ENCODE measurements at regions not wholly inside any gene's neighbourhood (a gene's known extent, or its start where the extent isn't known, plus 50 kb on each side); places are given as distances from the start of the nearest gene placed in this dataset.

DNA sequence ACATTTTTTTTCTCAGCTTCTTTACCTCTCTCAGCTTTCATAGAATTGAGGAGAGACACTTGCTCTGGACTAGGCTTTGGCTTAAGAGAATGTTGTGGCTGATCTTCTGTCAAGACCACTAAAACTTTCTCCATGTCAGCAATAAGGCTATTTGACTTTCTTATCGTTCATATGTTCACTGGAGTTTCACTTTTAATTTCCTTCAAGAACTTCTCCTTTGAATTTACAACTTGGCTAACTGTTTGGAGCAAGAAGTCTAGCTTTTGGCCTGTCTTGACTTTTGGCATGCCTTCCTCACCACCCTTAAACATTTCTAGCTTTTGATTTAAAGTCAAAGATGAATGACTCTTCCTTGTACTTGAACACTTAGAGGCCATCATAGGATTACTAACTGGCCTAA is 104.4 kb upstream of the SLC39A10 start:
- Histone ChIP-seq H3K27me3 (ENCODE audit: insufficient read depth) (no peaks in the 10 kb centered on the region), H3F3A (replicated peaks; ENCODE audit: insufficient read depth) (no peaks in the 10 kb centered on the region), H4K20me1 (ENCODE audit: insufficient read depth) (no peaks in the 10 kb centered on the region), H3K79me2 (ENCODE audit: insufficient read depth) (no peaks in the 10 kb centered on the region), H3K9me3 (no peaks in the 10 kb centered on the region), H3K27ac (ENCODE audit: low read depth in 2 of 2, low read length in 1 of 2) (no peak overlapping the region), H3K36me3 (replicated peaks in 1 of 2; ENCODE audit: control insufficient read depth in 1 of 2, insufficient read depth in 2 of 2, low read length in 1 of 2) (no peaks in the 10 kb centered on the region), H3K4me1 (ENCODE audit: control insufficient read depth in 1 of 2, insufficient read depth in 2 of 2, low read depth in 1 of 2, low read length in 1 of 2) (no peaks in the 10 kb centered on the region), H2AFZ (ENCODE audit: low read depth) (no peak overlapping the region), H3K9ac (no peak overlapping the region), H3K4me2 (no peak overlapping the region), H3K9me2 (no peaks in the 10 kb centered on the region), H3K4me3 (ENCODE audit: low read depth in 2 of 2, low read length in 1 of 2) (no peak overlapping the region)
- no peak for DNase-seq
- no peak for TF ChIP-seq MAX (IDR thresholded peaks at IDR 0.05; ENCODE audit: low read depth)
- no peak for TF ChIP-seq RFX5 (IDR thresholded peaks at IDR 0.05; ENCODE audit: low read length)
- TF ChIP-seq TAF1 (IDR thresholded peaks at IDR 0.05; ENCODE audit: borderline replicate concordance, low read depth, low read length): no peak
- no peak for TF ChIP-seq IRF3 (IDR thresholded peaks at IDR 0.05; ENCODE audit: low read depth, low read length)
- TF ChIP-seq SIN3A (IDR thresholded peaks at IDR 0.05; ENCODE audit: borderline replicate concordance, low read depth, low read length): no peak
- ChIA-PET CTCF (no interaction called here), POLR2A (no interaction called here)
- WGBS (ENCODE audit: low lambda C conversion rate): 85% methylated on average over 1 of the region's 1 CpG

GRCh38 chr2:195548198-195548940 is 108.7 kb upstream of the SLC39A10 start:
- H3K27me3 ChIP-seq (ENCODE audit: insufficient read depth): no peaks in the 10 kb centered on the region
- no peak overlapping the region for H2AFZ ChIP-seq (ENCODE audit: low read depth)
- no peak overlapping the region for H3K9ac ChIP-seq
- no peak overlapping the region for H3K4me3 ChIP-seq (ENCODE audit: low read depth in 2 of 2, low read length in 1 of 2)
- H3K27ac ChIP-seq (ENCODE audit: low read depth in 2 of 2, low read length in 1 of 2): no peak overlapping the region
- H3K36me3 ChIP-seq (replicated peaks in 1 of 2; ENCODE audit: control insufficient read depth in 1 of 2, insufficient read depth in 2 of 2, low read length in 1 of 2): no peaks in the 10 kb centered on the region
- DNase-seq: no peak
- ChIA-PET CTCF (no interaction called here), POLR2A (no interaction called here)
- H3K9me2 ChIP-seq: no peaks in the 10 kb centered on the region
- no peak overlapping the region for H3K4me2 ChIP-seq
- 66% methylated on average over 4 of the region's 4 CpGs for WGBS (ENCODE audit: low lambda C conversion rate)
- TF ChIP-seq TEAD4 (IDR thresholded peaks at IDR 0.05; ENCODE audit: borderline replicate concordance, insufficient read depth): no peak
- TF ChIP-seq YY1 (IDR thresholded peaks at IDR 0.05; ENCODE audit: low read depth): no peak
- no peak for TF ChIP-seq ELF1 (IDR thresholded peaks at IDR 0.05)
- TF ChIP-seq NRF1 (IDR thresholded peaks at IDR 0.05; ENCODE audit: low read depth, low read length): no peak
- TF ChIP-seq RXRA (IDR thresholded peaks at IDR 0.05; ENCODE audit: borderline replicate concordance, low read depth): no peak
- TF ChIP-seq NFIC (IDR thresholded peaks at IDR 0.05; ENCODE audit: borderline replicate concordance): no peak
- TF ChIP-seq RFX5 (IDR thresholded peaks at IDR 0.05; ENCODE audit: low read length): no peak
- no peak for TF ChIP-seq MEF2A (IDR thresholded peaks at IDR 0.05; ENCODE audit: borderline replicate concordance, low read depth)
- TF ChIP-seq FOXM1 (IDR thresholded peaks at IDR 0.05; ENCODE audit: low read depth): no peak
- TF ChIP-seq SIN3A (IDR thresholded peaks at IDR 0.05; ENCODE audit: borderline replicate concordance, low read depth, low read length): no peak
- TF ChIP-seq RCOR1 (IDR thresholded peaks at IDR 0.05; ENCODE audit: low read length): no peak
- no peak for TF ChIP-seq JUND (IDR thresholded peaks at IDR 0.05)
- no peak for TF ChIP-seq GATA2 (CRISPR knock-in tag; IDR thresholded peaks at IDR 0.05)
- no peak for TF ChIP-seq FOXJ3 (CRISPR knock-in tag; IDR thresholded peaks at IDR 0.05)
- TF ChIP-seq, protein P1, sequence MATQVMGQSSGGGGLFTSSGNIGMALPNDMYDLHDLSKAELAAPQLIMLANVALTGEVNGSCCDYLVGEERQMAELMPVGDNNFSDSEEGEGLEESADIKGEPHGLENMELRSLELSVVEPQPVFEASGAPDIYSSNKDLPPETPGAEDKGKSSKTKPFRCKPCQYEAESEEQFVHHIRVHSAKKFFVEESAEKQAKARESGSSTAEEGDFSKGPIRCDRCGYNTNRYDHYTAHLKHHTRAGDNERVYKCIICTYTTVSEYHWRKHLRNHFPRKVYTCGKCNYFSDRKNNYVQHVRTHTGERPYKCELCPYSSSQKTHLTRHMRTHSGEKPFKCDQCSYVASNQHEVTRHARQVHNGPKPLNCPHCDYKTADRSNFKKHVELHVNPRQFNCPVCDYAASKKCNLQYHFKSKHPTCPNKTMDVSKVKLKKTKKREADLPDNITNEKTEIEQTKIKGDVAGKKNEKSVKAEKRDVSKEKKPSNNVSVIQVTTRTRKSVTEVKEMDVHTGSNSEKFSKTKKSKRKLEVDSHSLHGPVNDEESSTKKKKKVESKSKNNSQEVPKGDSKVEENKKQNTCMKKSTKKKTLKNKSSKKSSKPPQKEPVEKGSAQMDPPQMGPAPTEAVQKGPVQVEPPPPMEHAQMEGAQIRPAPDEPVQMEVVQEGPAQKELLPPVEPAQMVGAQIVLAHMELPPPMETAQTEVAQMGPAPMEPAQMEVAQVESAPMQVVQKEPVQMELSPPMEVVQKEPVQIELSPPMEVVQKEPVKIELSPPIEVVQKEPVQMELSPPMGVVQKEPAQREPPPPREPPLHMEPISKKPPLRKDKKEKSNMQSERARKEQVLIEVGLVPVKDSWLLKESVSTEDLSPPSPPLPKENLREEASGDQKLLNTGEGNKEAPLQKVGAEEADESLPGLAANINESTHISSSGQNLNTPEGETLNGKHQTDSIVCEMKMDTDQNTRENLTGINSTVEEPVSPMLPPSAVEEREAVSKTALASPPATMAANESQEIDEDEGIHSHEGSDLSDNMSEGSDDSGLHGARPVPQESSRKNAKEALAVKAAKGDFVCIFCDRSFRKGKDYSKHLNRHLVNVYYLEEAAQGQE (IDR thresholded peaks at IDR 0.05; ENCODE audit: low read depth, low read length): no peak
- TF ChIP-seq SMC3 (IDR thresholded peaks at IDR 0.05; ENCODE audit: low read depth, low read length): no peak
- TF ChIP-seq TCF12 (IDR thresholded peaks at IDR 0.05): no peak
- TF ChIP-seq MAX (IDR thresholded peaks at IDR 0.05; ENCODE audit: low read depth): no peak
- TF ChIP-seq MXI1 (IDR thresholded peaks at IDR 0.05; ENCODE audit: low read depth, low read length): no peak
- no peak for TF ChIP-seq EP300 (IDR thresholded peaks at IDR 0.05; ENCODE audit: borderline replicate concordance in 1 of 2, low read depth in 1 of 2, low read length in 1 of 2)
- no peaks in the 10 kb centered on the region for H4K20me1 ChIP-seq (ENCODE audit: insufficient read depth)
- H3F3A ChIP-seq (replicated peaks; ENCODE audit: insufficient read depth): peaks cover 9% of the 10 kb centered on the region
- no peaks in the 10 kb centered on the region for H3K79me2 ChIP-seq (ENCODE audit: insufficient read depth)
- H3K4me1 ChIP-seq (ENCODE audit: control insufficient read depth in 1 of 2, insufficient read depth in 2 of 2, low read depth in 1 of 2, low read length in 1 of 2): no peaks in the 10 kb centered on the region
- H3K9me3 ChIP-seq: no peaks in the 10 kb centered on the region
